H1 (cell line): ENCODE measurements at regions not wholly inside any gene's neighbourhood (a gene's known extent, or its start where the extent isn't known, plus 50 kb on each side); places are given as distances from the start of the nearest gene placed in this dataset.

Source experiments
- ASH2L ChIP-seq: fragments of 200-600, 300-600 bp; sonication (generic); IDR thresholded peaks from one replicate; pipeline ENCODE4 v1.7.1; 2017; ENCODE audit warnings: low read length
- CTBP2 ChIP-seq: IDR thresholded peaks from 2 replicates; pipeline ENCODE4 v1.7.0; 2011; ENCODE audit warnings: borderline replicate concordance, mild to moderate bottlenecking, moderate library complexity, mixed read lengths, low read length; ENCODE audit not compliant: insufficient read depth, insufficient read length
- POLR2A ChIP-seq, 2 experiments: IDR thresholded peaks; 1 replicate in 1 of 2; 2 replicates in 1 of 2; pipeline ENCODE4 v1.6.1; 2011; ENCODE audit warnings: low read depth in 2 of 2, low read length in 2 of 2, mild to moderate bottlenecking in 2 of 2; ENCODE audit errors: control extremely low read depth in 1 of 2
- RNF2 ChIP-seq: fragments of 200-900, 300-1000 bp; sonication (generic); IDR thresholded peaks from 2 replicates; pipeline ENCODE4 v1.7.1; 2016; ENCODE audit warnings: borderline replicate concordance, low read depth, mild to moderate bottlenecking, antibody characterized with exemption, low read length; ENCODE audit not compliant: poor library complexity, severe bottlenecking; ENCODE audit errors: missing control alignments
- SP1 ChIP-seq: IDR thresholded peaks from 2 replicates; pipeline ENCODE4 v1.6.1; 2011; ENCODE audit warnings: low read depth, low read length
- TF ChIP-seq, protein P1 (sequence below): IDR thresholded peaks from 2 replicates; pipeline ENCODE4 v1.6.1; 2012; ENCODE audit warnings: inconsistent platforms

DNA sequence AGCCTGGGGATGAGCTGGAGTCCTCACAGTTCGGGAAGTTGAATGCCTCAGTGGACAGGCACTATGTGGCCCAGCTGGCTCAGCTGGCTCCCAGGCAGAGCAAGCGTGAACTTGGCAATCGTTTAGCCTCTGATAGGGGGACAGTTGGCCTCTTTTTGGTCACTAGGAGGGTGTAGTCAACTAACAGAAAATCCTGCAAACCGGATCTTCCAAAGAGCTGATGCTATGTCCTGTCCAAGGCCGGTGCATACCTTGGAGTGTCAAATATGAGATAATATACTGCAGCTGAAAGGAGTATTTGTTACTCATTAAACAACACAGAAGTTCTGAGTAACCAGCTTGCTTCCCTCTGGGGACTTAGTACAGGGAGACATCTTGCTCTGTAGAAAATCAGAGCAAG is 126.2 kb upstream of the EXOC2 start (continued):
- TF ChIP-seq RNF2 (no peak), SP1 (no peak), CTBP2 (no peak), ASH2L (no peak), POLR2A (IDR thresholded peaks at IDR 0.05; ENCODE audit: control extremely low read depth in 1 of 2, low read depth in 2 of 2, low read length in 2 of 2) (no peak)
- TF ChIP-seq, protein P1, sequence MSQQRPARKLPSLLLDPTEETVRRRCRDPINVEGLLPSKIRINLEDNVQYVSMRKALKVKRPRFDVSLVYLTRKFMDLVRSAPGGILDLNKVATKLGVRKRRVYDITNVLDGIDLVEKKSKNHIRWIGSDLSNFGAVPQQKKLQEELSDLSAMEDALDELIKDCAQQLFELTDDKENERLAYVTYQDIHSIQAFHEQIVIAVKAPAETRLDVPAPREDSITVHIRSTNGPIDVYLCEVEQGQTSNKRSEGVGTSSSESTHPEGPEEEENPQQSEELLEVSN = no peak
